PC-3 (cell line): ENCODE measurements at regions not wholly inside any gene's neighbourhood (a gene's known extent, or its start where the extent isn't known, plus 50 kb on each side); places are given as distances from the start of the nearest gene placed in this dataset.

Experiments
- CTCF ChIP-seq: fragments of 300-600 bp; sonication (generic); conservative IDR thresholded peaks from 2 replicates; pipeline ENCODE4 v1.5.1; 2017; ENCODE audit warnings: antibody characterized with exemption, low read depth, mild to moderate bottlenecking, low read length
- EZH2 ChIP-seq: fragments of 300-600 bp; sonication (generic); IDR thresholded peaks from one replicate; pipeline ENCODE4 v1.6.1; 2017; ENCODE audit warnings: antibody characterized with exemption, mild to moderate bottlenecking, low read length; ENCODE audit not compliant: unreplicated experiment
- EZH2phosphoT487 ChIP-seq: fragments of 300-600 bp; sonication (generic); IDR thresholded peaks from 2 replicates; pipeline ENCODE4 v1.6.1; 2018; ENCODE audit warnings: mild to moderate bottlenecking, antibody characterized with exemption, low read length, borderline replicate concordance

- TF ChIP-seq CTCF (no peak), EZH2phosphoT487 (no peak), EZH2 (no peak)
Measured at GRCh38 chr14:75374911-75375310, 52.9 kb upstream of the JDP2 start.
